OCI-LY7 (cell line): ENCODE measurements at regions not wholly inside any gene's neighbourhood (a gene's known extent, or its start where the extent isn't known, plus 50 kb on each side); places are given as distances from the start of the nearest gene placed in this dataset.

Source experiments
- BruUV-seq: library from RNA; stranded (reverse); fragments of 400-500 nt; replicated peaks from 2 replicates; lab custom pipeline; 2021; lab: Mats Ljungman, UMichigan
- CTCF ChIA-PET: fragments of 300-600 bp; sonication (Branson Sonifier 250); formaldehyde crosslinking; loops from one replicate; lab custom pipeline; 2022; ENCODE audit warnings: antibody characterized with exemption; ENCODE audit not compliant: unreplicated experiment; lab: Charles Lee
- POLR2A ChIA-PET: fragments of 300-600 bp; sonication (Branson Sonifier 250); formaldehyde crosslinking; loops from one replicate; lab custom pipeline; 2022; ENCODE audit warnings: antibody characterized with exemption; lab: Charles Lee
- DNase-seq: peaks from one replicate; pipeline ENCODE4 v3.0.0-alpha.2; 2015; ENCODE audit warnings: low spot score
- H2AFZ ChIP-seq: fragments of 200-600 bp; sonication (generic), shearing (Covaris generic); 2 replicates; pipeline ENCODE4 v1.6.1; 2014; ENCODE audit warnings: mild to moderate bottlenecking, antibody characterized with exemption, low read length, moderate library complexity
- H3K27ac ChIP-seq: fragments of 200-600 bp; sonication (generic); 2 replicates; pipeline ENCODE4 v1.5.1; 2014; ENCODE audit warnings: mixed run types, low read depth, mild to moderate bottlenecking, moderate library complexity, low read length, inconsistent platforms; ENCODE audit not compliant: poor library complexity, severe bottlenecking
- H3K36me3 ChIP-seq: fragments of 200-600 bp; sonication (generic); 2 replicates; pipeline ENCODE4 v1.6.1; 2014; ENCODE audit warnings: mild to moderate bottlenecking, antibody characterized with exemption, low read length, moderate library complexity, mixed read lengths; ENCODE audit not compliant: insufficient read depth
- H3K4me1 ChIP-seq: fragments of 200-600 bp; sonication (generic); 2 replicates; pipeline ENCODE4 v1.5.1; 2014; ENCODE audit warnings: mild to moderate bottlenecking, low read length; ENCODE audit not compliant: insufficient read depth, poor library complexity, severe bottlenecking
- H3K4me2 ChIP-seq: fragments of 200-600 bp; sonication (generic); 2 replicates; pipeline ENCODE4 v1.6.1; 2014; ENCODE audit warnings: mild to moderate bottlenecking, low read length
- H3K4me3 ChIP-seq: fragments of 200-600 bp; sonication (generic); 2 replicates; pipeline ENCODE4 v1.5.1; 2014; ENCODE audit warnings: mild to moderate bottlenecking, low read depth, low read length; ENCODE audit not compliant: poor library complexity, severe bottlenecking
- H3K79me2 ChIP-seq: fragments of 200-600 bp; sonication (generic); 2 replicates; pipeline ENCODE4 v1.6.1; 2016; ENCODE audit warnings: low read depth, mild to moderate bottlenecking, low read length, moderate library complexity, mixed read lengths; ENCODE audit not compliant: insufficient read depth
- H3K9me2 ChIP-seq: fragments of 200-600 bp; sonication (generic); 2 replicates; pipeline ENCODE4 v1.6.1; 2016; ENCODE audit warnings: mild to moderate bottlenecking, low read length, mixed read lengths; ENCODE audit not compliant: insufficient read depth
- H3K9me3 ChIP-seq: fragments of 200-600 bp; sonication (generic); 2 replicates; pipeline ENCODE4 v1.6.1; 2014; ENCODE audit warnings: mild to moderate bottlenecking, mixed run types, low read length, mixed read lengths
- H4K20me1 ChIP-seq: fragments of 200-600 bp; sonication (generic); 2 replicates; pipeline ENCODE4 v1.6.1; 2014; ENCODE audit warnings: mild to moderate bottlenecking, antibody characterized with exemption, low read length, moderate library complexity, mixed read lengths; ENCODE audit not compliant: insufficient read depth
- EZH2phosphoT487 ChIP-seq: fragments of 200-600 bp; sonication (generic); IDR thresholded peaks from 2 replicates; pipeline ENCODE4 v1.6.1; 2018; ENCODE audit warnings: low read depth, borderline replicate concordance, mild to moderate bottlenecking, mixed run types, antibody characterized with exemption, low read length, moderate library complexity, mixed read lengths
- intact Hi-C: fragments of 100-400 bp; cut with micrococcal nuclease; formaldehyde crosslinking; loops from one replicate; pipeline ENCODE4 v1.10.0; 2022; ENCODE audit not compliant: unreplicated experiment
- TF ChIP-seq, protein P1 (sequence below): fragments of 200-600 bp; sonication (generic); conservative IDR thresholded peaks from 2 replicates; pipeline ENCODE4 v1.5.1; 2014; ENCODE audit warnings: mild to moderate bottlenecking, antibody characterized with exemption, low read length, moderate library complexity, mixed read lengths

GRCh38 chr21:27202301-27202700, 235.4 kb upstream of the ADAMTS5 start:
- Histone ChIP-seq H2AFZ (no peak overlapping the region), H3K4me1 (no peaks in the 10 kb centered on the region), H3K9me2 (no peaks in the 10 kb centered on the region), H3K9me3 (peaks cover 6% of the 10 kb centered on the region), H3K36me3 (no peaks in the 10 kb centered on the region), H3K79me2 (no peaks in the 10 kb centered on the region), H4K20me1 (no peaks in the 10 kb centered on the region), H3K4me3 (no peak overlapping the region), H3K4me2 (no peak overlapping the region), H3K27ac (no peak overlapping the region)
- ChIA-PET CTCF (no interaction called here), POLR2A (no interaction called here)
- intact Hi-C loops = no loop called here
- no TSS peak for BruUV-seq
- no peak for DNase-seq
- TF ChIP-seq EZH2phosphoT487 = no peak
- TF ChIP-seq, protein P1, sequence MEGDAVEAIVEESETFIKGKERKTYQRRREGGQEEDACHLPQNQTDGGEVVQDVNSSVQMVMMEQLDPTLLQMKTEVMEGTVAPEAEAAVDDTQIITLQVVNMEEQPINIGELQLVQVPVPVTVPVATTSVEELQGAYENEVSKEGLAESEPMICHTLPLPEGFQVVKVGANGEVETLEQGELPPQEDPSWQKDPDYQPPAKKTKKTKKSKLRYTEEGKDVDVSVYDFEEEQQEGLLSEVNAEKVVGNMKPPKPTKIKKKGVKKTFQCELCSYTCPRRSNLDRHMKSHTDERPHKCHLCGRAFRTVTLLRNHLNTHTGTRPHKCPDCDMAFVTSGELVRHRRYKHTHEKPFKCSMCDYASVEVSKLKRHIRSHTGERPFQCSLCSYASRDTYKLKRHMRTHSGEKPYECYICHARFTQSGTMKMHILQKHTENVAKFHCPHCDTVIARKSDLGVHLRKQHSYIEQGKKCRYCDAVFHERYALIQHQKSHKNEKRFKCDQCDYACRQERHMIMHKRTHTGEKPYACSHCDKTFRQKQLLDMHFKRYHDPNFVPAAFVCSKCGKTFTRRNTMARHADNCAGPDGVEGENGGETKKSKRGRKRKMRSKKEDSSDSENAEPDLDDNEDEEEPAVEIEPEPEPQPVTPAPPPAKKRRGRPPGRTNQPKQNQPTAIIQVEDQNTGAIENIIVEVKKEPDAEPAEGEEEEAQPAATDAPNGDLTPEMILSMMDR = no peak

DNA sequence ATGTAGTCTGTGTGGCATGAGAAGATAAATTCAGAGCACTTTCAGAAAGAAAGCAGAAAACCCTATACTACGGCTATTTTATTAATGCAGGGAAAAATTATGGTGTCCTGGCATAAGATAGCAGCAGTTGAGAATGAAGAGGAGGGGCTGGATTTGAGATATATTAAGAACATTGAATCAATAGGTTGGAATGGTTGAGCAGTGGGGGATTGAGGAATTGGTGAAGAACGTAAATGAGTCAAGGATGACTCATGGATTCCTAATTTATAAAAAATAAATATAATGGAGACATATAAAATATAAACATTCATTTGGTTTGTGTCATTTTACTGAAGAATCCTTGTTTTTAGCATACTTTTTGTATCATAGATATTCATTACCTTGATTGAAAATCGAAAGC, 234.3 kb upstream of the ADAMTS5 start:
- H3K27ac ChIP-seq = no peak overlapping the region
- intact Hi-C loops = no loop called here
- no peaks in the 10 kb centered on the region for H3K4me1 ChIP-seq
- no peak overlapping the region for H3K4me3 ChIP-seq
- TF ChIP-seq, protein P1 = no peak
- TF ChIP-seq EZH2phosphoT487 = no peak
- DNase-seq = no peak
- no peaks in the 10 kb centered on the region for H4K20me1 ChIP-seq
- CTCF ChIA-PET = no interaction called here
- H3K9me2 ChIP-seq = no peaks in the 10 kb centered on the region
- no peaks in the 10 kb centered on the region for H3K79me2 ChIP-seq
- H3K4me2 ChIP-seq = no peak overlapping the region
- BruUV-seq = no TSS peak
- POLR2A ChIA-PET = interaction anchor here (0.9 kb wide), 1 partner anchor 42 kb away, joined by 3 read pairs; no protein-coding TSS in a partner anchor
- H3K9me3 ChIP-seq = peaks cover 6% of the 10 kb centered on the region
- H2AFZ ChIP-seq = no peak overlapping the region
- H3K36me3 ChIP-seq = no peaks in the 10 kb centered on the region

DNA sequence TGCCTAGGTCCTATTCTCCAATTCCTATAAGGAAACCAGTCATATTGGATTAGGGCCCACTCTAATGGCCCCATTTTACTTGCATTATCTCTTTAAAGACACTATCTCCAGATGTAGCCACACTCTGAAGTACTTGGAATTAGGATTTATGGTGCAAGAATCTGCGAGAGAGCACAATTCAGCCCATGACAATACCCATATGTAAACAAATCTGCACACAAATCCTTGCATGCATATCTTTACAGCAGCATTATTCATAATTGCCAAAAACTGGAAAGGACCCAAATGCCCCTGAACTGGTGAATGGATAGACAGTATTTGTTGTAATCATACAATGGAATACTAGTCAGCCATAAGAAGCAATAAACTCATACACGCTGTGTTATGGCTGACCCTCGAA, 229.8 kb upstream of the ADAMTS5 start:
- H3K9me2 ChIP-seq = no peaks in the 10 kb centered on the region
- no peak overlapping the region for H3K4me3 ChIP-seq
- no peak for TF ChIP-seq EZH2phosphoT487
- TF ChIP-seq, protein P1 = no peak
- no TSS peak for BruUV-seq
- no peak overlapping the region for H2AFZ ChIP-seq
- ChIA-PET POLR2A (no interaction called here), CTCF (no interaction called here)
- no peak overlapping the region for H3K27ac ChIP-seq
- H4K20me1 ChIP-seq = no peaks in the 10 kb centered on the region
- H3K79me2 ChIP-seq = no peaks in the 10 kb centered on the region
- H3K36me3 ChIP-seq = no peaks in the 10 kb centered on the region
- H3K4me1 ChIP-seq = no peaks in the 10 kb centered on the region
- H3K9me3 ChIP-seq = peaks cover 12% of the 10 kb centered on the region; the same call in 1 of the 2 replicates
- DNase-seq = no peak
- intact Hi-C loops = no loop called here
- no peak overlapping the region for H3K4me2 ChIP-seq
